ENCODE measurements at regions not wholly inside any gene's neighbourhood (a gene's known extent, or its start where the extent isn't known, plus 50 kb on each side); places are given as distances from the start of the nearest gene placed in this dataset.

GRCh38 chr2:120863146-120863545 is 127.5 kb downstream of the GLI2 start:
- no peak for DNase-seq

GRCh38 chr2:120863661-120864320 is 128.1 kb downstream of the GLI2 start:
- DNase-seq: no peak

- DNase-seq: no peak
These were observed 129.3 kb downstream of the GLI2 start for GRCh38 chr2:120864981-120865380.

- no peak for DNase-seq
These were observed 130.0 kb downstream of the GLI2 start for GRCh38 chr2:120865656-120866055.

- no peak for DNase-seq
These were observed 130.4 kb downstream of the GLI2 start for GRCh38 chr2:120866071-120866470.

- no peak for DNase-seq
These were observed 130.9 kb downstream of the GLI2 start for GRCh38 chr2:120866483-120867140.

- peak in 48 of 56 donors; percentile 14 to 77 (median 48) for DNase-seq
These were observed 131.9 kb downstream of the GLI2 start for GRCh38 chr2:120867290-120868241.

- DNase-seq: no peak
These were observed 132.7 kb downstream of the GLI2 start for GRCh38 chr2:120868366-120868765.

GRCh38 chr2:120869036-120869729 is 133.5 kb downstream of the GLI2 start:
- DNase-seq: no peak

- no peak for DNase-seq
These were observed 134.2 kb downstream of the GLI2 start for GRCh38 chr2:120869730-120870466.

GRCh38 chr2:120870467-120870788 is 134.8 kb downstream of the GLI2 start:
- no peak for DNase-seq

GRCh38 chr2:120871016-120871635 is 135.5 kb downstream of the GLI2 start:
- no peak for DNase-seq

GRCh38 chr2:120871881-120872620 is 136.4 kb downstream of the GLI2 start:
- DNase-seq: no peak

- peak in 4 of 56 donors; percentile 24 to 62 (median 44) for DNase-seq
These were observed 138.6 kb downstream of the GLI2 start for GRCh38 chr2:120873958-120874887.

- DNase-seq: no peak
These were observed 139.2 kb downstream of the GLI2 start for GRCh38 chr2:120874888-120875275.

- DNase-seq: no peak
These were observed 139.8 kb downstream of the GLI2 start for GRCh38 chr2:120875431-120875830.

GRCh38 chr2:120876526-120877280 is 141.0 kb downstream of the GLI2 start:
- no peak for DNase-seq

- no peak for DNase-seq
These were observed 141.7 kb downstream of the GLI2 start for GRCh38 chr2:120877409-120877808.
